Inflammatory macrophage treated with lipopolysaccharide for 1 hour (primary cell): ENCODE measurements at regions not wholly inside any gene's neighbourhood (a gene's known extent, or its start where the extent isn't known, plus 50 kb on each side); places are given as distances from the start of the nearest gene placed in this dataset.
"Not testable (repeated sequence)": the region's sequence is repeated elsewhere in the genome, so short reads cannot be mapped to it uniquely, and the experiment has no call there.

ENCODE experiments used
- DNase-seq, 2 donors: peaks; one replicate each; pipeline ENCODE4 v3.0.0-alpha.2; 2020 to 2022

DNA sequence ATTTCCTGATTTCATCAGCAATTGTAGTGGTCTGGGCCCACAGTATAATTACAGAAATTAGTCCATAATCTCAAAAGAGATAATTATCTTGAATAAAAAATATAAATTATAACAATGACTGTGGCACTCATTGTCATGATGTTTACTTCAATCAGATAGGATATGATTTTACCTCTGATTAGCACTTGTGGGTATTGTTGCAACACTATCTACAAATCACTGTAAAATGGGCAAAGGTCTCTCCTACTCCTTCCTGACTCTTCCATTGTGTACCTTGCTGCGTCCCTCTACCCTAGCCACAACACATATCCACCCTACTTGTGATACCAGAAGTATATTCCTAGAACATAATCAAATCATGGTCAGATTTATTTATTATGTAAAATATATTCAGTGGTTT is 200.9 kb upstream of the TRIB2 start:
- DNase-seq, result no peak

DNA sequence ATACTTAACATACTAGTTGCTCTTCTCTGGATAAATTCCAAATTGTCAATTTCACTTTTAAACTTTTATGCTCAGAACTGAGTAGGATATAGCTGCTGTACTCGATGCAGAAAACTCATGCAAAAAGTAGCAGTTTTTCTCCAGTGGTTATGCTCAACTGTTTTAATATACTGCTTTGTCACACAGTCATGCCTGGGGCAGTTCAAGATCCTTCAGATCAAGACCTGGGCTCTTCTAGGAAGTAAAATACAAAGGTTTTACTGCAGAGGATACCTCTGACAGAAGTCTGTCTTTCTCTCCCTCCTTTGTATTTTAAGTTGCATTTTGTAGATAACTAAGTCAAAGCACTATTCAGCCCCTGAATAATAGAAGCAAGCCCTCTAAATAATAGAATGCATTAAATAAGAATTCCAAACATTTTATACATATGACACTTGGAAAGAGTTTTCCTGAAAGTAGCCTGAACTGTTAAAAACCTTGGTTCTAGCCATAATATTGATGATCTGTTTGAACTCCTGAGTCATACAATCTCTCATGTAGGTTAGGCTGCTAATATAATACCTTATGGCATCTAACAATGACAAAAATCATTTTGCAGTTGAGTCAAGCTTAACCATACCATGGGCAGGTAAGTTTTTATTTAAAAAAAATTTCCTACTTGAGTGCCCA is 183.3 kb upstream of the TRIB2 start:
- no peak for DNase-seq

DNA sequence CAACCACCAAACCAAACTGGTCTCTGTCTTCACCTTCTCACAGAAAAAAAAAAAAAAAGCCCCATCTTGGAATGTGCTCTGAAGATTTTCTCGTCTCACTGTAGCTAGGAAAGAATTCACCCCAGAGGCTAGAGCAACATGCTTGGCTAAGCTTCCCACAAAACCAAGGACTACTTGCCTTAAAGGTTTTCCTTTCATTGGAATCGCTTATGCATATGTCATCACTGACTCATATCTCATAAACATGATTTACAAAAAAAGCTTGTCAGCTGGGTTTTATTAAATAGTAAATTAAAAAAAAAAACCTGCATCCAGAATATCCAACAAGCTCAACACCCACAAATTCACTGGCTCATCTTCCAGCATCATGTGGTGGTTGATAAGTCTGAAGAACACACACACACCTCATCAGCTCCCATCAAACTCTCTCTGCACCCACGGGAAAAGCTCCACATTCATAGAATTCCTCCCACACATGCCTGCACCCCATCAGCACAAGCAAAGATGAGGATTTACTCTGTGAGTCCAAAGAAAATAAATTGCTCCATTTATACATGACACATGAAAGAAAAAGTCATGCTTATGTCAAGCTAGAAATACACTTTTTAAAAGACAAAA is 182.0 kb upstream of the TRIB2 start:
- no peak for DNase-seq

DNA sequence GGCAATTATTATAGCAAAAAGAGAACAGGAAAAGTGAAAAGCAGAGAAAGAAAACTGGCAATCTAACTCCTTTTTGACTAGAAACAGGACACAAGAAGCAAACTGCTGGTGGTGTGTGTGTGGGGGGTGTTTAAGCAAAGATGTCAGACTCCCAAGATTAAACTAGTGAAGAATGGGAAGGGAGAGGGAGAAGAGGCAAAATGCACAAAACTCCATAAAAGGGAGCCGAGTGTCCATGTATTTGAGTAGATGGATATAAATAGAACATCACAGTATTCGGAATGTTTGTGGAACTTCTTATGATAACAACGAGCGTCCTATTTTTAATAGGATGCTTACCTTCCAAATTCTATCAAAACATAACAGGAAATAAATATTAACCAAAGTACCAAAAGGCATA is 179.8 kb upstream of the TRIB2 start:
- no peak for DNase-seq

DNA sequence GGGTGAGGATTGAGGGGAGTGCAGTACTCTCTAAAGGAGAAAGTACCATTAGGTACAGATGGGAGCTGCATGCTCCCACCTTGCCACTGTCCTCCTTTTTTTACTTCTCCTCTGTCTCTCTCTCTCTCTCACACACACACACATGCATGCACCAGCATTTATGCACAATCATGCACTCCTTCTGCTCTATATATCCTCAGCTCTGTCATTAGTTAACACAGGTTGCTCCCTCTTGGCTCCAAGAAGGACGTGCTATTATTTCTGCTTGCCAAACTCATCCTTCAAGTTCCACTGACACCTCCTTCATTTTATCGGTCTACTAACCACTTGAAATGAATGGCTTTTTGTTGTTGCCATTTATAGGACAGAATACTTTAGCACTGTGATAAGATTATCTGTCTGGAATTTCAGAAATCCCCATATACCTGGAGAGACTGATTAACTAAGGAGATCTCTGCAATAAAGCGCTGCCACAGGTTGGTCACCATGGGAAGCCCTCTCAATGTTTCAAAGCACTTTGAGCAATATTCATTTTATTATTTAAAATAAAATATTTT is 178.5 kb upstream of the TRIB2 start:
- no peak for DNase-seq

DNA sequence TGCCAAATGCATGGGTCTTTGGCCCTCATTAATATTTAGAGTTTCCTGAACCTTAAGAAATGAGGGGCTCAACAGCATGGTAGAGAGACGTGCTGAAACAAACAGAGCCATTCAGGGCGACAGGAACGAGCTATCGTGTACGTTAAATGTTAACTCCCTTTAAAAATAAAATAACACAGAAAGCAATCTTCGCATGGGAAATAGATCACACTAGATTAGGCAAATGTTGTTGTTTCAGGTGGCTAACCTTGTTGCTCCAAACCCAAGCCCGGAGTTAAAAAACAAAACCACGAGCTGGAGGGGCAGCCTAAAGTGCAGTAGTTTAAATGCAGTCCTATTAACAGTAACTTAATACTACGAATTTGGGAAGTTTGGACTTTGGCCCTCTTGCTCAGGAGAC is 177.4 kb upstream of the TRIB2 start:
- DNase-seq, result no peak

DNA sequence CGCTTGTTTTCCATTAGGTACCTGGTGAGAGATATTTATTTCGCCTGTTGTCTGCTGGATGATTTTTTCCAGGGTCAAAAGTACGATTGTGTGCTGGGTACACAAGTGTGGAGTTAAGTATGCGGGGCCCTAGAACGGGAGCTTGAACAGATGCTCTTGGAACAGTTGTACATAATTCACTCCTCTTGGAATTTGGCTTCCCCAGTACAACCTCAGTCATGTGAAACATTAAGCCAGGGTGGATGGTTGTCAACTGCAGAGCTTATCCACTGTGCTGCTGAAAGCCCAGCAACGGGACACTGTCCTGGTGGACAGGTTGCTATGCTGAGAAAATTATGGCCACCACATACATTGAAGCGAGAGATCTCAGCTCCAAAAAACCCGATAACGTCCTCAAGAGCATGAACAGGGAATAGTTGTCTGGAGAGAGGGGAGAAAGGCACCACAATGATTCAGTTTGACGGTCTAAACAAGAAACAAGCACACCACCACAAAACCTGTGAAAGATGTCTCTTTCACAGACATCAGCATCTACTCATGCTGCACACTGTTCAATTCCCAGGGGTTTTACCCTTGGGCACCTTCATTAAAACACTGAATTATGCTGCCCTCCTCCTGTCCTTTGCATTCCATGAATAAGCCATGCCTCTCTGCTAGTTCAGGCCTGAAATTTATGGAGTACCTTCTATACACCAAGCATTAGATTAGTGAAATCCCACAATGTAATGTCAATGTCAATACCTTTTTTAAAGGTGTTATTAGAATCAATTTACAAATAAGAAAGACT is 176.8 kb upstream of the TRIB2 start:
- no peak for DNase-seq

DNA sequence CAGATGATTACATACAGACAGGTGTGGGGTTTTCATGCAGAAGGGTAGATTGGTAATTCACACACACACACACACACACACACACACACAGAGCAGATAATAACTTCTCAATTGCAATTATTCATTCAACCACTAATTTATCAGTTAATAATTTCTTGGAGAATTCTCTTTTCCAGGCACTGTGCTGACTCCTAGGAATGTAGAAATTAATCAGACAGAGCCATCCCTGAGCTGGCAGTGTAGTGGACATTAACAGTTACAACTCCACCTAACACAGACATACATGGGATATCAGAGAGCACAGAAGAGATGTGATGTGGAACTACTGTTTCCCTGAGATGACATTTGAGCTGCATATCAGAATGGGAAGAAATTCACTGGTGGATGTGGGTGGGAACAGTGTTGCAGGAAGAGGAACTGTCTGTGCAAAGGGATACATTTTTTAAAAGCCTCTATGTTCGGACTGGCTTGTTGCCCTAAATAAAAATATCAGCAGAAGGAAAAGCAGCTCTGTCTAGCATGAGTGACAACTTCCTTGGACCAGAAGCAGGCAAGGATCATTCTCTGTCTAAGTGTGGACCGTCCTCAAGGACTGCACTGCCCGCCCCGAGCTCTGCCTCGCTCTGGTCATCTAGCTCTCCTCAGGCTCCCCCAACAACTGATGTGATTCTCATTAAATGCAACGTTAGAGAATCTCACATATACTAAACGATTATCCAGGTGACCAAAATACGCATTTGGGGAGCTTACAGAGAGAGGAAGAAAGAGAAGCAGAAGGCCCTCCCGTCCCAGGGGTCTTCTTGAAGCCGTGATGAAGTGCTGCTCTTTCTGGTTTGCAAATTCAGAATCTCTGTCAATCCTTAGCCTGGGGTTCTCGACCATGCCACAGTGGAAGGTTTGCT is 173.4 kb upstream of the TRIB2 start:
- DNase-seq, result peak in 1 of 2 donors; percentile 20

DNA sequence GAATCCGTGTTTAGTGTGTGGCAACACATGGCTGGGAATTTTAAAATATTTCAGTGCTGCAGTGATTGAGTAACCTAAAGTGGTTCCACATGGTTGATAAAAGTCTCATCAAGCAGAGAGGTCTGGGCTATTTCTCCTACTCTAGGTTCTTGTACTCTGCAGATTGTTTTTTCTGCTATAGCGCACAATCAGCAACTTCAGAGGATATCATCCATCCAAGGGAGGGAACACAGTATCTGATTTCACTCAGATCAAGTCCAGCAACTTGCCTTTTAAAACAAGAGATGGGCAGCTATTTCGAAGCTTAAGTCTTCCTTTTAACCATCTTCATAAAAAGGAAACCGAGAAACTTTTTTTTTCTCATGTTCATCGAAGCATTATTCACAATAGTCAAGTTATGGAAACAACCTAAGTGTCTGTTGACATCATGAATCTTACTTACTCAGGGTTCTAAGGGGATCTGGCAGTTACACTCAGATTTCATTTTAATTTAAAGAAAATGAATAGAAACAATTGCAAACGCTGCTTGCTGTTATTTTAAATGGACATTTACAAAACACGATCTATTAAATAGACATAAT is 172.7 kb upstream of the TRIB2 start:
- peak in 1 of 2 donors; percentile 14 for DNase-seq

DNA sequence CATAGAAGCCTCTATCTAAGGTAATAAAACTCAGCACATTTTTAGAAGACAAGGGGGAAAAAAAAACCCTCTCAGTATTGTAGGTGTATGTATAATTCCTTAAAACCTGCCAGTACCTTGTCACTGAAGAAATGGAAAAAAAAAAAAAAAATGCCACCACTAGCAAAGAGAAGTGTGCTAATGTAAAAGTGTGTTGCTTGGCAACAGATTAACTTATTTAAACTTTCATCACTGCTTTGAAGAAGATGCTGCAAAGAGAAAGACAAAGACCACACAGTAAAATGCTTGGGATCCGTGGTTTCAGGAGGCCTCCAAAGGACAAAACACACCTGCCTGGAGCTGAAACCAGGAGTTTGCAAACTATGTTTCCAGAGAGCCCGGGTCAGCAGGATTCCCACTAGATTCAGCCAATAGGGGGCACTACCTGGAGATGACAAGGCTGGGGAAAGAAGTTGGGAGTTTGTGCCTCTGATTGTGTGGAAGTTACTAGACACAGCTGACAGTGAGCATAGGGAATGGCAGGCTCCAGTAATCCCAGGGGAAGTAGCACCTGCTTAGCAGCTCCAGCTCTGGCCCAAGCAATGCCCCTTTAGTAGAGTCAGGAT is 169.1 kb upstream of the TRIB2 start:
- no peak for DNase-seq

DNA sequence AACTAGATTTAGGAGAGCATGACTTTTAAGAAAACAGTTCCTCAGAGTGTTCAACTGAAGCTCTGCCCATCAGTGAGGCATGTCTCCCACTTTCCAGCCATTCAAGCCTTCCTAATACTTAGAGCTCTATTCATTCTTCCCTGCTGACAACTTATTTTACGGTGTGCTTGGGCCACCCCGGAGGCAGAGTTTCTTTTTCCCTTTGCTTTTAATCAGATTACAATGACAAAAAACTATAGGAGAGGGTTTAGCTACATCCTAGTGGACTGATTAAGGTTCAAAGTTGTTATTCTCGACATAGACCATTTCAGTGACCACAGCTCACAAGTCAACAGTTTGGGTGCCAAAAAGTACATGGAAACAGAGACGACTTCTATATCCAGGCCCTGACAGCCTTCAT is 167.8 kb upstream of the TRIB2 start:
- DNase-seq, result no peak

DNA sequence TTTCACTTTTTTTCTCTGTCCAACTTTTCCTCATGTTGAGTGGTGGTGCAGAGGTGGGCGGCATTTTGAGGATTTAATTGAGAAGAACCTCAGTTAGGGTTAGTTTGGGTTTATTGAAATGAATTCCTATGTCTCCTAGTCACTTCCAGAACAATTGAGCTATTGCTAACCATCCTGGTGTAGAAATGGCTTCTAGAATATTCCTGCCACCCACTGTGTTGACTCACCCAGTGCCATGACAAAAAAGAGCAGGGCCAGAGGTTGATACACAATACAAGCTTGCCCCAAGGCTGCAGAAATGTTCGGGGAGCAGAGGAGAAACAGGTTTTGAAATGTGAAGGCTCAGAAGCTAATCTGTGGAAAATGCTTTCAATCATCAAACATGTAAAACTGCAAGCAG is 167.1 kb upstream of the TRIB2 start:
- peak; percentile 15 to 50 for DNase-seq

DNA sequence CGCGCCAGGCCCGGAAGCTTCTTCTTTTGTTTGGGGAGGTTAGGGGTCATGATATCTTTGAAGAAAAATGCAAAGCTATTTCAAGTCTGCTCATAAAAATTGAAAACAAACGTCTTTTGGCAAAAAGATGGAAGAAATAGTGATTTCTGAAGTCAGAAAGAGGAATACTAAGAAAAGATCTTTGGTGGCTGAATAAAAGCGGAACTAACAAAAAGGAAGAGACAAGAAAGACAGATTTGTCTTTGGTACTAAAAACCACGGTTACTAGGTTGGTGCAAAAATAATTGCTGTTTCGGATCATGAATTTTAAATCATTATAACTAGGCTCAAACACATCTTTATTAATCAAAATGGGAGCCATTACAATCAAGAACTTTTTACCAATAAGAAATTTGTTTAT is 164.6 kb upstream of the TRIB2 start:
- peak in 1 of 2 donors; percentile 16 for DNase-seq

DNA sequence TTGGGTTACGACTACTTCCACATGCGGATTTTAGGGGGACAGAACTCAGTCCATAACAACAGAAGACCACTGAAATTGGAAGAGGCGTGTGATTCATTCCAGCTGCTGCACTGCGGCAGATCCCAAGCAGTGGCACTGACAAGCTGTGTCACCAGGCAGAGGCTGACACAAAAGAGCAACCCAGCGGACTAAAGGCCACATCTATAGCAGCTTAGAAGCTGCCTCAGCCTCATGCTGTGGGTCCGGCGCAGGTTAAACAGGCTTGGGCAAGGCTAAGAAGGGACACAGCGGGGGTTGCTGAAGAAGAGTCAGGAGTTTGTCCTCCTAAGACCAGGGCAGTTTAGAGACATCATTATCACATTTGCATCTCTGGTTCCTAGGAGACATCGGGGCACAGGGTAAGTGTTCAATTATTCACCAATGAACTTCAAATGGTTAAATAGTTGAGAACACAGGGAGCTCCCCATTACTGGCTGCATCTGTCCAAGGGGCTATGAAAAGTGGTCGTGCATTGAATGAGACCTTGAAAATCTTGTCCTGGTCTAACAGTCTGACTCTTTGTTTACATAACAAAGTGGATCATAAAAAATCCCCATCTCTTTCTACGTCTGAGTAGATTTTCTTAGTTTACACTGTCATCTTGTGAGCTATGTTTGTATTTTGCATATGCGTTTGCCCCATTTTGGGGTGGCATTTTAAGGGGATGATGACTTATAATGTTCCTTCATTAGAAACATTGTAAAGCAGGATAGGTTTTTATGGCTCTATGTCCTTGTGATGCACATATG is 162.3 kb upstream of the TRIB2 start:
- DNase-seq, result no peak

DNA sequence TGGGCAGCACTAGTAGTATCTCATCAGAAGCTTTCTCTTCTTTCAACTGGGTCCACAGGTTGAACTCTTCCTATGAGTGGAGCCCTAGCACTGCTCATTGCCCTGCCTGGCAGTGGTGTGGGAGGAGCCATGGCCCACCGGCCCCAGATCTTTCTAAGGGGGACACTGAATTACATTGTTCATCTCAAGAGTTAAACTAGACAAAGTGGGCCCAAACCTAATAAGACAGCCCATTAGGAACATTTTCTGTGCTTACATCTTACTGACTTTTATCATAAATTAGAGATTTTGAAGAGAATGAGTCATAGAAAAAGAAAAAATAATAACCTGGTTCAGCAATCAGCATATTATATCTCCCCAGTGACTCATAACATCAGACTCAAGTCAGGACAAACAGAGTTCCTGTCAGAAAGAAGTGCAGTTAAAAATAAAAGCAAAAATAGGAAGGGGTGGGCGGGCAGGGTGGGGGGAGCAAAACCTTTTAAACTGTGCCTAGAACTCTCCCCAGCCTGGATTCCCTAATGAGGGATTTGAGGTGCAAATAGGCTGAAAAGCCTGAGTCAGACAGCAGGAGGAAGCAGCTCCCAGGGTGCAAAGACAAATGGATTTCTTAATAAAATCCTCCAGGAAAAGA is 161.6 kb upstream of the TRIB2 start:
- DNase-seq, result no peak

DNA sequence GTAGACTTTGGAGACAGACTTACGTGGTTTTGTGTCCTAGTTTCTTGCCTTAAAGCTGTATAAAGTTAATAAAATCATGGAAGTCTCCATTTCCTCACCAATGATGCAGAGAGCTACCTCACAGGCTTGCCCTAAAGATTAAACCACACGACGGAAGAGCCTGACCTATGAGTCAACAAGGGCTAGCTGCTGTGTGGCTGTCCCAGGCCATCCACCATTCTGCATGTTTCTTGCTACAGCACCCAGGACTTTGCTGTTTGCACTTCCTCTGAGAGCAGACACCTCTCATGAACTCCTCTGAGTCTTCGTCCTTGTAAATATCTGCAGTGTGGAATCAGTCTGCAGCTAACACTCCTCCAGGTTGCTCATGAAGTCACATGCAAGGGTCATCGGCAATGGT is 160.0 kb upstream of the TRIB2 start:
- peak in 1 of 2 donors; percentile 13 for DNase-seq

DNA sequence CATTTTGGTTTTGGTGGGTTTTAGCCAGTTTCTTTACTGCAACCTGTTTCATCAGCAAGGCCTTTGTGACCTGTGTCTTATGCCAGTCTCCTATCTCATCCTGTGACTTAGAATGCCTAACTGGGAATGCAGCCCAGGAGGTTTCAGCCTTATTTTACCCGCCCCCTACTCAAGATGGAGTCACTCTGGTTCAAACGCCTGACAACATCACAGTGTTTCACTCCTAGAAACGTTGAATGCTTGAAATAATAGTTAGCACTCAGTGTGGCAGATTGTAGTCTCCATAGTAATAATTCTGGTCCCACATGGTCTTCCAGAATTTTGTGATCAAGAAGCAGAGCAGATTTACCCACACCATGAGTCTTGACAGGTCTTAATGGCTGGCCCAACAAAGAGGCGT is 159.0 kb upstream of the TRIB2 start:
- DNase-seq, result no peak

DNA sequence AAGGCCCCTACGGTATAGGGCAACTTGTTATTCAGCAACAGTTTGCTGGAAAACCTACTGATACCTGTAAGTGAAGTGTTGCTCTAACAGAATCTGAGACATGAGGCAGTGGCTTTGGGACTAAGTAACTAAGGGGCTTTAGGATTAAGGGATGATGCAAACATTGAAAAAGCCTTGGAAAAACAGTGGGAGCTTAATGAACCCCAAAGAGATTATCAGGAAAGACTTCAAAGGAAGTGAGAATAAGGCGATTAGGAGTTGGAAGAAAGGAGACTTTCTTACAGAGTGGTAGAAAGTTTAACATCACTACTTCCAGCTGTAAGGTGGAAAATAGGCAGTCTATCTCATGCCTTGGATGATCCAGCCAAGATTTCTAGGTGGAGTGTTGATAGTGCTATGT is 158.2 kb upstream of the TRIB2 start:
- DNase-seq, result no peak

DNA sequence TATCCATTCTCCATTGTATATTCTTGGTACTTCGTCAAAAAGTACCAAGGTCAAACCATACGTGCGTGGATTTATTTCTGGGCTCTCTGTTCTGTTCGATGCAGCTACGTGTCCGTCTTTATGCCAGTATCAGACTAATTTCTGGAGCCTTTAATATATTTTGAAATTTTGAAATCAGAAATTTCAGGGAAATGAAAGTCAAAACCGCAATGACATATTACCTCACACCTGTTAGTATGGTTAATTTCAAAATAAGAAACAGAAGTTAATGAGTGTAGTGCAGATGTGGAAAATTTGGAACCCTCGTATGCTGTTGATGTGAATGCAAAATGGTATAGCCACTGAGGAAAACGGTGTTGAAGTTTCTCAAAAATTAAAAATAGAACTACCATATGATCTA is 156.1 kb upstream of the TRIB2 start:
- DNase-seq, result no peak

DNA sequence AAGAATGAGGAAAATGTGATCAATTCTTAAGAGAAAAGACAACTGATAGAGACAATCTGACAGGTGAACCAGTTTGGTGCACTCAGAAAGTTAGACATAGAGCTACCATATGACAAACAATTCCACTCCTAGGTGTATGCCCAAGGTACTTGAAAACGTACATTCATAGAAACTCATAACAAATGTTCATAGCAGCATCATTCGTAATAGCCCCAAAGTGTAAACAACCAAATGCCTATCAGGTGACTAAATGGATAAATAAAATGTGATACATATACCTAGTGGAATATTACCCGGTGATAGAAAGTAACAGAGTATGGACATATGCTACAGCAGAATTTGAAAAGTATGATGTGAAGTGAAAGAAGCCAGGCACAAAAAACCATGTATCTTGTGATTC is 149.3 kb upstream of the TRIB2 start:
- DNase-seq, result no peak

DNA sequence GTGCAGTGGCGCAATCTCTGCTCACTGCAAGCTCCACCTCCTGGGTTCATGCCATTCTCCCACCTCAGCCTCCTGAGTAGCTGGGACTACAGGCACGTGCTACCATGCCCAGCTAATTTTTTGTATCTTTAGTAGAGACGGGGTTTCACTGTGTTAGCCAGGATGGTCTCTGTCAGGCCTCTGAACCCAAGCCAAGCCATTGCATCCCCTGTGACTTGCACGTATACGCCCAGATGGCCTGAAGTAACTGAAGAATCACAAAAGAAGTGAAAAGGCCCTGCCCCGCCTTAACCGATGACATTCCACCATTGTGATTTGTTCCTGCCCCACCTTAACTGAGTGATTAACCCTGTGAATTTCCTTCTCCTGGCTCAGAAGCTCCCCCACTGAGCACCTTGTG is 147.2 kb upstream of the TRIB2 start:
- DNase-seq, result not testable (repeated sequence)
